IMR-90 (cell line): ENCODE measurements at regions not wholly inside any gene's neighbourhood (a gene's known extent, or its start where the extent isn't known, plus 50 kb on each side); places are given as distances from the start of the nearest gene placed in this dataset.

Experiments used
- ATAC-seq: fragments of 200-7000 bp; cut with Tn5 transposase; 2 replicates; pipeline ENCODE4 v1.9.1; 2020; ENCODE audit warnings: low read depth, mild to moderate bottlenecking, moderate library complexity
- BruUV-seq: library from RNA; stranded (reverse); fragments of 400-500 nt; replicated peaks from 2 replicates; lab custom pipeline; 2021; lab: Mats Ljungman, UMichigan
- CTCF ChIA-PET: fragments of 300-600 bp; formaldehyde crosslinking; extraction: SDS; loops from one replicate; lab custom pipeline; 2021; ENCODE audit warnings: antibody characterized with exemption; lab: Yijun Ruan, JAX
- POLR2A ChIA-PET: fragments of 300-600 bp; sonication (Branson Sonifier 250); formaldehyde crosslinking; loops from one replicate; lab custom pipeline; 2022; ENCODE audit warnings: antibody characterized with exemption; ENCODE audit not compliant: unreplicated experiment; lab: Charles Lee
- DNase-seq: peaks from one replicate; pipeline ENCODE4 v3.0.0; 2013
- H2AFZ ChIP-seq: replicated peaks from 2 replicates; pipeline ENCODE3; 2013; ENCODE audit warnings: low read length, mild to moderate bottlenecking; ENCODE audit not compliant: poor library complexity
- H2AK5ac ChIP-seq: 2 replicates; pipeline ENCODE4 v1.6.1; 2013; ENCODE audit warnings: low read depth, low read length, inconsistent platforms
- H2AK9ac ChIP-seq: replicated peaks from 2 replicates; pipeline ENCODE3; 2013; ENCODE audit warnings: mild to moderate bottlenecking, low read depth, low read length, moderate library complexity; ENCODE audit not compliant: poor library complexity
- H2BK120ac ChIP-seq: 2 replicates; pipeline ENCODE4 v1.6.1; 2013; ENCODE audit warnings: low read depth, low read length, inconsistent platforms
- H2BK15ac ChIP-seq: 3 replicates; pipeline ENCODE4 v1.6.1; 2013; ENCODE audit warnings: low read depth, low read length, inconsistent platforms
- H2BK20ac ChIP-seq: 2 replicates; pipeline ENCODE4 v1.6.1; 2013; ENCODE audit warnings: low read depth, mild to moderate bottlenecking, inconsistent platforms, low read length, moderate library complexity
- H2BK5ac ChIP-seq: 2 replicates; pipeline ENCODE4 v1.6.1; 2013; ENCODE audit warnings: mild to moderate bottlenecking, low read depth, low read length, inconsistent platforms; ENCODE audit not compliant: poor library complexity, severe bottlenecking
- H3K14ac ChIP-seq: replicated peaks from 2 replicates; pipeline ENCODE4 v1.6.1; 2013; ENCODE audit warnings: low read depth, low read length, inconsistent platforms
- H3K18ac ChIP-seq: 2 replicates; pipeline ENCODE4 v1.6.1; 2013; ENCODE audit warnings: low read depth, low read length, control low read depth
- H3K23ac ChIP-seq: 2 replicates; pipeline ENCODE4 v1.6.1; 2013; ENCODE audit warnings: low read depth, low read length, inconsistent platforms
- H3K27ac ChIP-seq: 2 replicates; pipeline ENCODE4 v1.5.1; 2013; ENCODE audit warnings: mild to moderate bottlenecking, control low read depth, low read length; ENCODE audit not compliant: insufficient read depth
- H3K27me3 ChIP-seq: 2 replicates; pipeline ENCODE4 v1.6.1; 2013; ENCODE audit warnings: low read length; ENCODE audit not compliant: control insufficient read depth, insufficient read depth
- H3K36me3 ChIP-seq: 2 replicates; pipeline ENCODE4 v1.6.1; 2013; ENCODE audit warnings: low read length, mixed read lengths; ENCODE audit not compliant: control insufficient read depth, insufficient read depth
- H3K4ac ChIP-seq: 2 replicates; pipeline ENCODE4 v1.6.1; 2013; ENCODE audit warnings: low read depth, low read length, inconsistent platforms
- H3K4me1 ChIP-seq: 2 replicates; pipeline ENCODE4 v1.6.1; 2013; ENCODE audit warnings: low read length, mixed read lengths; ENCODE audit not compliant: control insufficient read depth, insufficient read depth
- H3K4me2 ChIP-seq: 2 replicates; pipeline ENCODE4 v1.6.1; 2013; ENCODE audit warnings: low read depth, mild to moderate bottlenecking, control low read depth, low read length, moderate library complexity
- H3K4me3 ChIP-seq: 2 replicates; pipeline ENCODE4 v1.5.1; 2013; ENCODE audit warnings: low read depth, mild to moderate bottlenecking, control low read depth, low read length, moderate library complexity; ENCODE audit not compliant: insufficient read depth
- H3K56ac ChIP-seq: 2 replicates; pipeline ENCODE4 v1.6.1; 2013; ENCODE audit warnings: low read length, inconsistent platforms; ENCODE audit not compliant: insufficient read depth; ENCODE audit errors: extremely low read depth
- H3K79me1 ChIP-seq, 2 experiments: 2 replicates each; pipeline ENCODE4 v1.6.1; 2013; ENCODE audit warnings: low read length in 2 of 2, inconsistent platforms in 1 of 2, low read depth in 1 of 2
- H3K9ac ChIP-seq: 2 replicates; pipeline ENCODE4 v1.6.1; 2013; ENCODE audit warnings: low read depth, low read length, control low read depth
- H3K9me1 ChIP-seq: 2 replicates; pipeline ENCODE4 v1.6.1; 2013; ENCODE audit warnings: low read length, inconsistent platforms; ENCODE audit not compliant: insufficient read depth
- H3K9me3 ChIP-seq: 2 replicates; pipeline ENCODE4 v1.6.1; 2013; ENCODE audit warnings: low read length; ENCODE audit not compliant: control insufficient read depth, insufficient read depth
- H4K20me1 ChIP-seq: 2 replicates; pipeline ENCODE4 v1.6.1; 2013; ENCODE audit warnings: low read length, inconsistent platforms; ENCODE audit not compliant: insufficient read depth
- H4K5ac ChIP-seq: 2 replicates; pipeline ENCODE4 v1.6.1; 2013; ENCODE audit warnings: mild to moderate bottlenecking, low read depth, low read length, control low read depth
- H4K8ac ChIP-seq, 2 experiments: 2 replicates each; pipeline ENCODE4 v1.6.1; 2013; ENCODE audit warnings: low read depth in 2 of 2, low read length in 2 of 2, control low read depth in 1 of 2, inconsistent platforms in 1 of 2
- H4K91ac ChIP-seq: 2 replicates; pipeline ENCODE4 v1.6.1; 2013; ENCODE audit warnings: low read depth, low read length, inconsistent platforms; ENCODE audit not compliant: insufficient read depth
- RAD21 ChIP-seq: IDR thresholded peaks from 2 replicates; pipeline ENCODE4 v1.6.1; 2012; ENCODE audit warnings: low read length, improper control_type of control experiment
- WGBS, 2 experiments: methylation state at CpG; one replicate each; pipeline versions ENCODE4 v1.1.5 to v1.1.7; 2013; ENCODE audit warnings: missing lambda C conversion rate in 2 of 2; ENCODE audit not compliant: insufficient read length in 1 of 2; ENCODE audit errors: extremely low coverage in 2 of 2; 5-methylcytosine and 5-hydroxymethylcytosine counted together
- dilution Hi-C: fragments of 300-500 bp; cut with HindIII; formaldehyde crosslinking; loops from one replicate; pipeline ENCODE4 v1.14.3; 2018; ENCODE audit warnings: low sequenced_read_pairs; ENCODE audit not compliant: unreplicated experiment
- in situ Hi-C: fragments of 300-500 bp; cut with MboI; formaldehyde crosslinking; loops from 3 replicates; pipeline ENCODE4 v1.14.3; 2019; ENCODE audit warnings: low sequenced_read_pairs, inconsistent platforms, mixed read lengths
- intact Hi-C: fragments of 100-400 bp; cut with micrococcal nuclease; formaldehyde crosslinking; loops from 2 replicates; pipeline ENCODE4 v1.10.0; 2022

GRCh38 chr5:56674441-56674840, 140.9 kb upstream of the MAP3K1 start:
- H3K36me3 ChIP-seq, result no peaks in the 10 kb centered on the region
- no peak overlapping the region for H3K23ac ChIP-seq
- no peak overlapping the region for H2BK20ac ChIP-seq
- CTCF ChIA-PET, result no interaction called here
- DNase-seq, result no peak
- H3K27ac ChIP-seq, result no peak overlapping the region
- dilution Hi-C loops, result no loop called here
- no peaks in the 10 kb centered on the region for H3K27me3 ChIP-seq
- H2BK5ac ChIP-seq, result no peak overlapping the region
- no peak overlapping the region for H2BK120ac ChIP-seq
- H2BK15ac ChIP-seq, result no peak overlapping the region
- in situ Hi-C loops, result no loop called here
- no CpG with 5 or more reads among the region's 3 CpGs for WGBS, 2 experiments
- H3K79me1 ChIP-seq, result no peaks in the 10 kb centered on the region
- BruUV-seq, result no TSS peak
- H3K9me3 ChIP-seq, result no peaks in the 10 kb centered on the region
- no peak overlapping the region for H4K5ac ChIP-seq
- TF ChIP-seq RAD21, result no peak
- H4K91ac ChIP-seq, result no peak overlapping the region
- POLR2A ChIA-PET, result no interaction called here
- no peak overlapping the region for H3K18ac ChIP-seq
- no peak overlapping the region for H4K8ac ChIP-seq
- peaks cover 2% of the 10 kb centered on the region for H3K4me1 ChIP-seq
- H3K9ac ChIP-seq, result no peak overlapping the region
- no peak for ATAC-seq
- H3K14ac ChIP-seq, result no peak overlapping the region
- H2AK9ac ChIP-seq, result no peak overlapping the region
- intact Hi-C loops, result no loop called here
- no peak overlapping the region for H3K56ac ChIP-seq
- no peak overlapping the region for H3K4ac ChIP-seq
- no peak overlapping the region for H3K4me2 ChIP-seq
- no peak overlapping the region for H3K4me3 ChIP-seq
- no peak overlapping the region for H2AK5ac ChIP-seq
- no peaks in the 10 kb centered on the region for H4K20me1 ChIP-seq
- H3K9me1 ChIP-seq, result peaks cover 3% of the 10 kb centered on the region; the same call in 1 of the 2 replicates
- no peak overlapping the region for H2AFZ ChIP-seq
